ENCODE measurements at regions not wholly inside any gene's neighbourhood (a gene's known extent, or its start where the extent isn't known, plus 50 kb on each side); places are given as distances from the start of the nearest gene placed in this dataset.

DNA sequence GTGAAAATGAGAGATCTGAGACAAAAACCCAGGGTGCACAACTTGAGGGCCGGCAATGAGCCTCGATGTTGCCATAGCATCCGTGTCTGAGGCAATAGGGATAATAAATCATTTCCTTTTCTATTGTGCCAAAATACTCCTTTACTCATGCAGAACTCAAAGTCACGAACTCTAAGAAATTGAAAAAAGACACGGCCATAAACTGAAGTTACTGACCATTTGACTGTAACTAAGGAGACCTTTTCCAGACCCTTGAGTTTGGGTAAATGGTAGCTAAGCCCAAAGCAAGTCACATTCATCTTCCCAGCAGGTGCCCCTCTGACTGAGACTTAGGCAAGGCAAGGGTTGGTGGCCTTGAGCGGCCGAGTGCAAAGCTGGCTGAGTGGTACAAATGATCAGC is 141.2 kb upstream of the SLCO3A1 start:
- BruUV-seq (replicated peaks): no TSS peak
- no peak overlapping the region for H3K4me3 Mint-ChIP-seq (ENCODE audit: unreplicated experiment)
- POLR2A ChIA-PET: no interaction called here

GRCh38 chr15:91716536-91716935 is 137.0 kb upstream of the SLCO3A1 start:
- no peaks in the 10 kb centered on the region for H3K36me3 Mint-ChIP-seq (ENCODE audit: insufficient read depth, unreplicated experiment)
- no peak overlapping the region for H3K27ac Mint-ChIP-seq (ENCODE audit: unreplicated experiment)
- H3K4me3 ChIP-seq (ENCODE audit: low read depth, low read length): no peak overlapping the region
- POLR2A ChIA-PET: no interaction called here
- H3K4me1 ChIP-seq: no peaks in the 10 kb centered on the region
- H3K4me1 Mint-ChIP-seq (ENCODE audit: low read depth, unreplicated experiment): no peaks in the 10 kb centered on the region
- CTCF ChIA-PET: no interaction called here
- peaks cover 9% of the 10 kb centered on the region for H3K27me3 Mint-ChIP-seq (ENCODE audit: insufficient read depth, unreplicated experiment)
- no peaks in the 10 kb centered on the region for H3K9me3 ChIP-seq
- TF ChIP-seq, protein P1, sequence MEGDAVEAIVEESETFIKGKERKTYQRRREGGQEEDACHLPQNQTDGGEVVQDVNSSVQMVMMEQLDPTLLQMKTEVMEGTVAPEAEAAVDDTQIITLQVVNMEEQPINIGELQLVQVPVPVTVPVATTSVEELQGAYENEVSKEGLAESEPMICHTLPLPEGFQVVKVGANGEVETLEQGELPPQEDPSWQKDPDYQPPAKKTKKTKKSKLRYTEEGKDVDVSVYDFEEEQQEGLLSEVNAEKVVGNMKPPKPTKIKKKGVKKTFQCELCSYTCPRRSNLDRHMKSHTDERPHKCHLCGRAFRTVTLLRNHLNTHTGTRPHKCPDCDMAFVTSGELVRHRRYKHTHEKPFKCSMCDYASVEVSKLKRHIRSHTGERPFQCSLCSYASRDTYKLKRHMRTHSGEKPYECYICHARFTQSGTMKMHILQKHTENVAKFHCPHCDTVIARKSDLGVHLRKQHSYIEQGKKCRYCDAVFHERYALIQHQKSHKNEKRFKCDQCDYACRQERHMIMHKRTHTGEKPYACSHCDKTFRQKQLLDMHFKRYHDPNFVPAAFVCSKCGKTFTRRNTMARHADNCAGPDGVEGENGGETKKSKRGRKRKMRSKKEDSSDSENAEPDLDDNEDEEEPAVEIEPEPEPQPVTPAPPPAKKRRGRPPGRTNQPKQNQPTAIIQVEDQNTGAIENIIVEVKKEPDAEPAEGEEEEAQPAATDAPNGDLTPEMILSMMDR (IDR thresholded peaks at IDR 0.05; ENCODE audit: insufficient read depth in 1 of 2, low read depth in 1 of 2, low read length in 1 of 2, severe bottlenecking in 1 of 2, unreplicated experiment in 1 of 2): no peak
- no peaks in the 10 kb centered on the region for H3K27me3 ChIP-seq (replicated peaks; ENCODE audit: control insufficient read depth, insufficient read depth, low read length)
- BruUV-seq (replicated peaks): no TSS peak
- H3K4me3 Mint-ChIP-seq (ENCODE audit: unreplicated experiment): no peak overlapping the region
- H3K9me3 Mint-ChIP-seq (ENCODE audit: unreplicated experiment): no peaks in the 10 kb centered on the region
- intact Hi-C loops (cut with micrococcal nuclease; ENCODE audit: unreplicated experiment): no loop called here
- no peak for DNase-seq
- no peaks in the 10 kb centered on the region for H3K36me3 ChIP-seq (ENCODE audit: control insufficient read depth, insufficient read depth, low read length)

More for the DNA sequence above, 141.2 kb upstream of the SLCO3A1 start:
- TF ChIP-seq, protein P1 (IDR thresholded peaks at IDR 0.05; ENCODE audit: insufficient read depth in 1 of 2, low read depth in 1 of 2, low read length in 1 of 2, severe bottlenecking in 1 of 2, unreplicated experiment in 1 of 2): no peak
- no peaks in the 10 kb centered on the region for H3K9me3 ChIP-seq
- no peaks in the 10 kb centered on the region for H3K4me1 ChIP-seq
- intact Hi-C loops (cut with micrococcal nuclease; ENCODE audit: unreplicated experiment): no loop called here
- Mint-ChIP-seq H3K4me1 (ENCODE audit: low read depth, unreplicated experiment) (no peaks in the 10 kb centered on the region), H3K9me3 (ENCODE audit: unreplicated experiment) (no peaks in the 10 kb centered on the region), H3K27ac (ENCODE audit: unreplicated experiment) (no peak overlapping the region), H3K27me3 (ENCODE audit: insufficient read depth, unreplicated experiment) (no peaks in the 10 kb centered on the region), H3K36me3 (ENCODE audit: insufficient read depth, unreplicated experiment) (no peaks in the 10 kb centered on the region)
- H3K27me3 ChIP-seq (replicated peaks; ENCODE audit: control insufficient read depth, insufficient read depth, low read length): no peaks in the 10 kb centered on the region
- no peak overlapping the region for H3K4me3 ChIP-seq (ENCODE audit: low read depth, low read length)
- DNase-seq: no peak
- CTCF ChIA-PET: no interaction called here
- no peaks in the 10 kb centered on the region for H3K36me3 ChIP-seq (ENCODE audit: control insufficient read depth, insufficient read depth, low read length)

DNA sequence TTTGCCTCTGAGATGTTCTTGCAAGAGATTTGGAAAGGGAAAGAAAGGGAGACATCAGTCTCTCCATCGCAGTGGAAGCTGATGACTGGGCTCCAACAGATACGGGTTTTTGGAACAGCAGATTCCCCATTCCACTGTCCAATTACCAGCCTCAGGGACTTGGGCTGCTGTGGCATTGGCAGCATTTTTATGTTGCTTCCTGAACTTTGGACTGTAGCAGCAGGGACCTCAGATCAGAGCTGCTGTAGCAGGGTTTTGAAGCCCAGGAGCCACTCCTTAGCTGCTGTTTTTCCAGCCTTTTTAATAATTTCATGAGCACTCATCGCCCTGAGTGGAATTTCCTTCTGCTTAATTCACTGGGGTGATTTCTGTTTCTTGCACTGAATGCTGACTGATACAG is 135.7 kb upstream of the SLCO3A1 start:
- DNase-seq: no peak
- ChIA-PET POLR2A (no interaction called here), CTCF (no interaction called here)
- Mint-ChIP-seq H3K27me3 (ENCODE audit: insufficient read depth, unreplicated experiment) (peaks cover 12% of the 10 kb centered on the region), H3K36me3 (ENCODE audit: insufficient read depth, unreplicated experiment) (no peaks in the 10 kb centered on the region), H3K4me3 (ENCODE audit: unreplicated experiment) (no peak overlapping the region), H3K27ac (ENCODE audit: unreplicated experiment) (no peak overlapping the region), H3K4me1 (ENCODE audit: low read depth, unreplicated experiment) (no peaks in the 10 kb centered on the region), H3K9me3 (ENCODE audit: unreplicated experiment) (no peaks in the 10 kb centered on the region)
- intact Hi-C loops (cut with micrococcal nuclease; ENCODE audit: unreplicated experiment): no loop called here
- Histone ChIP-seq H3K27me3 (replicated peaks; ENCODE audit: control insufficient read depth, insufficient read depth, low read length) (no peaks in the 10 kb centered on the region), H3K4me1 (no peaks in the 10 kb centered on the region), H3K9me3 (no peaks in the 10 kb centered on the region), H3K36me3 (ENCODE audit: control insufficient read depth, insufficient read depth, low read length) (no peaks in the 10 kb centered on the region), H3K4me3 (ENCODE audit: low read depth, low read length) (no peak overlapping the region)
- TF ChIP-seq, protein P1 (IDR thresholded peaks at IDR 0.05; ENCODE audit: insufficient read depth in 1 of 2, low read depth in 1 of 2, low read length in 1 of 2, severe bottlenecking in 1 of 2, unreplicated experiment in 1 of 2): no peak
- BruUV-seq (replicated peaks): no TSS peak
